GF-D8 (cell line): ENCODE measurements at regions not wholly inside any gene's neighbourhood (a gene's known extent, or its start where the extent isn't known, plus 50 kb on each side); places are given as distances from the start of the nearest gene placed in this dataset.

Source experiments
- DNase-seq: peaks from one replicate; lab custom pipeline; 2025; lab: John Stamatoyannopoulos, UW

- no peak for DNase-seq
Observed at GRCh38 chr3:84877092-84877491, 81.7 kb upstream of the CADM2 start.

GRCh38 chr3:84881288-84881687, 77.5 kb upstream of the CADM2 start:
- no peak for DNase-seq

GRCh38 chr3:84885199-84885882, 73.4 kb upstream of the CADM2 start:
- DNase-seq, result no peak

DNA sequence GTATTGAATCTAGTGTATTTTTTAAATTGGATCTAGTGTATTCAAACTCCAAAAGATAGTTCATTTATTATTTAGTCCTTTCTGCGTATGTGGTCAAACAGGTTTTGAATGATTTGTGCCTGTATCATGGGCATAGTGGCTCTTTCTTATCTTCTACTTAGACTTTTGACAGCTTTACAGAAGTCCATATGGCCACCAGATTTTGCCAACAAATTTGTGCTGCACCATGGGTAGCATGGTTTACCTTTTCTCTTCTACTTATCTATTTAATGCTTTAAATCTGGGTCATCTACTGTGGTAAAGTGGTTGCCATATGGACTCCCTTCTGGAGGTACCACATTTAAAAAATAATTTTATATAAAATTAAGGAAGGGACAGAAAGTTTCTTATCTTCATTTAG, 66.9 kb upstream of the CADM2 start:
- no peak for DNase-seq

DNA sequence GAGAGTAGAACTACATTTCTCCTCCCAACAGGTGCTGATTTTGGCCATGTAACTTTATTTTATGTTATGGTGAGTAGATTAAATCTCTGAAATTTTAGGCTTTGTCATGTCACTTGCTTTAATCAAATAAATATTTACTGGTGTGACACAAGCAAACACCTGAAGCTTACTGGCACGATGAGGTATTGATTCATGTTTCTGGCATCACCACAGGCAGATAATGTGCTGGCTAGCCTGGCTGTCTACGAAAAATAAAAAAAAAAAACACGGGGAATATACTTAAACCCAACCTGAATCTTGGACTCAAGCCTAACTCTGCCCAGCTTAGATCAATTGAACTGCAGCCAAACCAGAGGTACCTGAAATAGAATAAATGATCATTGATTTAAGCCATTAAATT, 65.6 kb upstream of the CADM2 start:
- DNase-seq, result no peak

- no peak for DNase-seq
Observed at GRCh38 chr3:84904212-84904611, 54.6 kb upstream of the CADM2 start.

DNA sequence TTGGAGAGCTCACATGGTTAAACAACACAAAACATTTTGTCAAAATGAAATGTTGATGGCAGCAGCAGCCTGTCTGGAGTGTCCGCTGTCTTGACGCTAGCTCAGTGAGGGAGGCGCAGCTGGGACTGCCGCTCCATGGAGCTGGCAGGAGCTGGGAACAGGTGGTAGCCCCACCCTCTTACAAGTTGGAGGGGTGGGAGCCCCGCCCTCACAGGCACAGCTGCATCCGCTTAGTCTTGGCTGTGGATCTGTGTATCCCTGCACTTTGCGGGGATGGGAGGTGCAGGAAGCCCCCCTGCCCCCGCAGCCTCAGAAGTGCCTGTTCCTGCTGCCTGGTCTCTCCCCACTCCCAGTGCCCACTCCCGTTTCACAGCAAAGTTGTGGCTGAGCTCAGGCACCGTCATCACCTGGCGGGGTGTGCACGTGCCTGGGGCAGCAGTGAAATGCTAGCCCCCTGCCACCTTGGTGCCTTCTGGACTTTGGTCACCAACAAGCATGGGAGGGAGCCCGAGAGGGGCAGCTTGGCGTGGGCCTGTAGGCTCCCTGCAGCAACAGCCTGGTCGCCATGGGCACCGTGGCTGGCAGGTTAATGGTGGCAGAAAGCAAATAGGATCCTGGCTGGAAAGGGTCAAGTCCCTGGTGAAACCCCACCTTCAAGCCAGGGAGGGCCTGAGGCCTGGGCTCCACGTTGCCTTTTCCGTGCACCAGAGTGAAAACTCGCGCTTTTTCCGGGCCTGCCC, 53.8 kb upstream of the CADM2 start:
- no peak for DNase-seq

GRCh38 chr3:84905556-84905920, 53.3 kb upstream of the CADM2 start:
- no peak for DNase-seq

DNA sequence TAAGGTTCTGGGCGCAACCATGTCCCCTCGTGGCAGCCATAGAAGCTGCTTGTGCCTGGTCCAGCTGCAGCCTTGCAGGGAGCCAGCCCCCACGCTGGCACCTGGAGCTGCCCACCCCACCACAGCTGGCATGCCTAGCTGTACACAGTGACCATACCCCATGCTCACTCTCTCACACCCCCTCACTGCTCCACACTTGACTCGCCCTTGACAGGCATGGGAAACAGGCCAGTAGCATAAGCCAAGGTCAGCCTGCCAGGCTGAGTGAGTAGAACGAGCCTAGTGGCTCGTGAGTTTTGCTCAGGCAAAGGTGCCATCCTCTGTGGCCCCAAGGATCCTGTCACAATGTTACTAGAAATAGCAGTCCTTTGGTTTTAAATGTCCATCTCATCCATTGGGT, 52.7 kb upstream of the CADM2 start:
- no peak for DNase-seq
